HCT116 (cell line): ENCODE measurements at regions not wholly inside any gene's neighbourhood (a gene's known extent, or its start where the extent isn't known, plus 50 kb on each side); places are given as distances from the start of the nearest gene placed in this dataset.

Experiments
- ATAC-seq: fragments of 200-7000 bp; cut with Tn5 transposase; 2 replicates; pipeline ENCODE4 v1.9.1; 2020; ENCODE audit warnings: mild to moderate bottlenecking, moderate library complexity
- BruUV-seq: library from RNA; stranded (reverse); fragments of 400-500 nt; replicated peaks from 2 replicates; lab custom pipeline; 2021; lab: Mats Ljungman, UMichigan
- CTCF ChIA-PET: fragments of 300-600 bp; sonication (Branson Sonifier 250); formaldehyde crosslinking; loops from one replicate; lab custom pipeline; 2021; ENCODE audit warnings: antibody characterized with exemption; lab: Charles Lee
- POLR2A ChIA-PET: fragments of 300-600, 350-600 bp; sonication (Branson Sonifier 250); formaldehyde crosslinking; loops from one replicate; lab custom pipeline; 2021; ENCODE audit warnings: antibody characterized with exemption; lab: Charles Lee
- RAD21 ChIA-PET, 2 experiments: fragments of 300-600 bp; sonication (Branson Sonifier 250); formaldehyde crosslinking; loops; one replicate each; lab custom pipeline; 2023; ENCODE audit warnings: low total read pairs in 2 of 2; ENCODE audit not compliant: uncharacterized antibody in 2 of 2, unreplicated experiment in 2 of 2, low non-redundant PET in 1 of 2; lab: Charles Lee
- DNase-seq: peaks from one replicate; pipeline ENCODE4 v3.0.0-alpha.2; 2010; ENCODE audit warnings: low read depth, low spot score
- H2AFZ ChIP-seq: fragments of 200-600 bp; shearing (Covaris generic), sonication (generic); 2 replicates; pipeline ENCODE4 v1.6.1; 2017; ENCODE audit warnings: low read depth, mixed run types, mixed read lengths, antibody characterized with exemption, low read length; ENCODE audit not compliant: poor library complexity, severe bottlenecking
- H3K27ac ChIP-seq: 2 replicates; pipeline ENCODE4 v1.5.1; 2012; ENCODE audit warnings: low read depth, low read length
- H3K27me3 ChIP-seq: fragments of 200-600 bp; sonication (generic); 2 replicates; pipeline ENCODE4 v1.6.1; 2016; ENCODE audit warnings: mixed run types, low read length, mixed read lengths; ENCODE audit not compliant: insufficient read depth
- H3K36me3 ChIP-seq, 2 experiments: fragments of 200-500 bp in 1 of 2; fragments of 200-600 bp in 1 of 2; sonication (Bioruptor generic) in 1 of 2; sonication (generic) in 1 of 2; 2 replicates each; pipeline versions ENCODE4 v1.5.1 to v1.6.1; 2014 to 2016; ENCODE audit warnings: low read length in 2 of 2, inconsistent platforms in 1 of 2, mixed read lengths in 1 of 2, mixed run types in 1 of 2; ENCODE audit not compliant: insufficient read depth in 2 of 2, control insufficient read depth in 1 of 2
- H3K4me1 ChIP-seq, 2 experiments: fragments of 200-600 bp in 1 of 2; sonication (generic) in 1 of 2; 2 replicates each; pipeline versions ENCODE4 v1.5.1 to v1.6.1; 2012 to 2017; ENCODE audit warnings: low read length in 2 of 2, inconsistent platforms in 1 of 2, mild to moderate bottlenecking in 1 of 2, mixed read lengths in 1 of 2, mixed run types in 1 of 2, moderate library complexity in 1 of 2; ENCODE audit not compliant: insufficient read depth in 2 of 2, control insufficient read depth in 1 of 2
- H3K4me2 ChIP-seq: fragments of 200-600 bp; sonication (generic); 2 replicates; pipeline ENCODE4 v1.6.1; 2017; ENCODE audit warnings: mixed run types, low read length, mixed read lengths
- H3K4me3 ChIP-seq, 2 experiments: fragments of 200-600 bp in 1 of 2; sonication (generic) in 1 of 2; replicated peaks in 1 of 2; 2 replicates each; pipeline ENCODE4 v1.5.1; 2011 to 2016; ENCODE audit warnings: low read length in 2 of 2, control low read depth in 1 of 2, low read depth in 1 of 2, mild to moderate bottlenecking in 1 of 2, mixed read lengths in 1 of 2, mixed run types in 1 of 2
- H3K79me2 ChIP-seq: fragments of 200-600 bp; sonication (generic); 2 replicates; pipeline ENCODE4 v1.6.1; 2017; ENCODE audit warnings: mild to moderate bottlenecking, mixed run types, low read length, moderate library complexity, mixed read lengths; ENCODE audit not compliant: insufficient read depth
- H3K9ac ChIP-seq: fragments of 200-600 bp; sonication (generic); 2 replicates; pipeline ENCODE4 v1.6.1; 2016; ENCODE audit warnings: low read length, mixed read lengths
- H3K9me2 ChIP-seq: fragments of 200-600 bp; sonication (generic), shearing (Covaris generic); 2 replicates; pipeline ENCODE4 v1.6.1; 2017; ENCODE audit warnings: mixed run types, mild to moderate bottlenecking, moderate library complexity; ENCODE audit not compliant: insufficient read depth
- H3K9me3 ChIP-seq, 2 experiments: fragments of 200-500 bp in 1 of 2; fragments of 200-600 bp in 1 of 2; sonication (Bioruptor generic) in 1 of 2; sonication (generic) in 1 of 2; 2 replicates each; pipeline ENCODE4 v1.6.1; 2014 to 2017; ENCODE audit warnings: low read length in 2 of 2, mixed read lengths in 2 of 2, inconsistent platforms in 1 of 2, low read depth in 1 of 2, mild to moderate bottlenecking in 1 of 2, mixed run types in 1 of 2, moderate library complexity in 1 of 2; ENCODE audit not compliant: control insufficient read depth in 1 of 2, insufficient read depth in 1 of 2
- H4K20me1 ChIP-seq: fragments of 200-600 bp; sonication (generic), shearing (Covaris generic); 2 replicates; pipeline ENCODE4 v1.6.1; 2017; ENCODE audit warnings: mixed run types, mild to moderate bottlenecking, moderate library complexity; ENCODE audit not compliant: insufficient read depth
- CBX3 ChIP-seq: IDR thresholded peaks from 2 replicates; pipeline ENCODE4 v1.6.1; 2012; ENCODE audit warnings: low read depth
- CTCF ChIP-seq, 3 experiments: fragments of 200-600 bp in 1 of 3; sonication (generic) in 1 of 3; IDR thresholded peaks in 2 of 3; conservative IDR thresholded peaks in 1 of 3; 2 replicates each; pipeline ENCODE4 v1.5.1; 2012 to 2017; ENCODE audit warnings: low read depth in 2 of 3, low read length in 2 of 3, antibody characterized with exemption in 1 of 3, borderline replicate concordance in 1 of 3, control low read depth in 1 of 3, mild to moderate bottlenecking in 1 of 3, mixed read lengths in 1 of 3, mixed run types in 1 of 3, moderate library complexity in 1 of 3; ENCODE audit not compliant: insufficient read depth in 1 of 3
- EGR1 ChIP-seq: IDR thresholded peaks from 2 replicates; pipeline ENCODE4 v1.6.1; 2012; ENCODE audit warnings: low read depth
- ELF1 ChIP-seq: IDR thresholded peaks from 2 replicates; pipeline ENCODE4 v1.6.1; 2012; ENCODE audit warnings: low read depth, borderline replicate concordance
- EZH2 ChIP-seq: fragments of 200-600 bp; sonication (generic); IDR thresholded peaks from 2 replicates; pipeline ENCODE4 v1.6.1; 2017; ENCODE audit warnings: antibody characterized with exemption, mixed run types
- EZH2phosphoT487 ChIP-seq: fragments of 200-600 bp; IDR thresholded peaks from 2 replicates; pipeline ENCODE4 v1.6.1; 2018; ENCODE audit warnings: antibody characterized with exemption, borderline replicate concordance
- FOSL1 ChIP-seq: IDR thresholded peaks from 2 replicates; pipeline ENCODE4 v1.6.1; 2012; ENCODE audit warnings: low read depth
- JUND ChIP-seq: IDR thresholded peaks from 2 replicates; pipeline ENCODE4 v1.6.1; 2012
- POLR2A ChIP-seq: IDR thresholded peaks from 2 replicates; pipeline ENCODE4 v1.7.0; 2011; ENCODE audit warnings: borderline replicate concordance; ENCODE audit not compliant: insufficient read depth, insufficient read length; ENCODE audit errors: extremely low read depth
- POLR2AphosphoS5 ChIP-seq: IDR thresholded peaks from 2 replicates; pipeline ENCODE4 v1.6.1; 2011; ENCODE audit warnings: mild to moderate bottlenecking, low read depth, low read length, moderate library complexity
- REST ChIP-seq: IDR thresholded peaks from 2 replicates; pipeline ENCODE4 v1.6.1; 2012; ENCODE audit warnings: low read depth
- SIN3A ChIP-seq: IDR thresholded peaks from 2 replicates; pipeline ENCODE4 v1.6.1; 2012; ENCODE audit warnings: low read depth
- SP1 ChIP-seq: IDR thresholded peaks from 2 replicates; pipeline ENCODE4 v1.6.1; 2012; ENCODE audit warnings: low read depth
- SRF ChIP-seq: IDR thresholded peaks from 2 replicates; pipeline ENCODE4 v1.6.1; 2012; ENCODE audit warnings: low read depth
- TCF7L2 ChIP-seq: IDR thresholded peaks from 2 replicates; pipeline ENCODE4 v1.7.0; 2011; ENCODE audit warnings: borderline replicate concordance, inconsistent platforms; ENCODE audit not compliant: insufficient read depth, insufficient read length; ENCODE audit errors: extremely low read depth
- YY1 ChIP-seq: IDR thresholded peaks from 2 replicates; pipeline ENCODE4 v1.6.1; 2011; ENCODE audit warnings: low read length, low read depth, moderate library complexity, mild to moderate bottlenecking; ENCODE audit not compliant: insufficient replicate concordance; ENCODE audit errors: extremely low read depth
- ZFX ChIP-seq: fragments of 450-650 bp; IDR thresholded peaks from 2 replicates; pipeline ENCODE4 v1.6.1; 2017
- ZNF274 ChIP-seq: fragments of 200-500 bp; sonication (Bioruptor generic); IDR thresholded peaks from 2 replicates; pipeline ENCODE4 v1.6.1; 2014; ENCODE audit warnings: mild to moderate bottlenecking, low read depth, low read length, inconsistent platforms
- intact Hi-C: fragments of 100-400 bp; cut with micrococcal nuclease; formaldehyde crosslinking; loops from 2 replicates; pipeline ENCODE4 v1.10.0; 2022
- TF ChIP-seq, protein P1 (sequence below): IDR thresholded peaks from 2 replicates; pipeline ENCODE4 v1.6.1; 2012

DNA sequence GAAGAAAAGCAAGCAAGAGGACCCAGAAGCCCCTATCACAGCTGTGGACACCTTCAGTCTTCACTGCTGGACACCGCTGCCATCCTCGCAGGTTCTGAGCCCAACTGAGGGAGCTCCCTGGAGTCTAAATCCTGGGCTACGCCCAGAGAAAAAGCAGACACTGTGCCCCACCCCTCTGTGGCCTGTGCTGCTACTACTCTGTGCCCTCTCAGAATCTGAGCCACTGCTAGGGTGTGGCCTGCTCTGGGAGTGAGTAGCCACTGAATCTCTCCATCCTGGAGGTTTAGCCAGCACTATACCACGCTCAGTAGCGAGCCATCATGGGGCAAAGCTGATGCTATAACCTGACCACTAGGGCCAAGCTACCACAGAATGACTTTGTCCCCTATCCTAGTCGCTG lies 338.2 kb downstream of the NPR3 start (continued):
- TF ChIP-seq EZH2phosphoT487 = no peak

- no peak overlapping the region; the same call in 1 of the 2 replicates for H3K27ac ChIP-seq
- DNase-seq = peak; percentile 78
- ATAC-seq = peak; percentile 90
- ChIA-PET RAD21 (no interaction called here), POLR2A (no interaction called here), CTCF (no interaction called here)
- H3K9me3 ChIP-seq = no peaks in the 10 kb centered on the region
- intact Hi-C loops = no loop called here
- H3K36me3 ChIP-seq = no peaks in the 10 kb centered on the region
- peak overlapping the region; percentile 77 for H3K4me2 ChIP-seq
- no peaks in the 10 kb centered on the region for H3K27me3 ChIP-seq
- H3K4me1 ChIP-seq = peaks cover 9 to 34% of the 10 kb centered on the region in 2 experiments; a peak in 3 of 4 replicates
- TF ChIP-seq EGR1 = no peak
- no peak for TF ChIP-seq SIN3A
- TF ChIP-seq TCF7L2 = peak; percentile 22
- TF ChIP-seq JUND = peak; percentile 84
- TF ChIP-seq ZFX = no peak
- TF ChIP-seq POLR2AphosphoS5 = no peak
- no peak for TF ChIP-seq EZH2phosphoT487
- TF ChIP-seq FOSL1 = peak; percentile 84
- no peak for TF ChIP-seq EZH2
- TF ChIP-seq SP1 = peak; percentile 78
- peak; percentile 21; the same call in 1 of the 2 replicates for TF ChIP-seq CBX3
- no peak for TF ChIP-seq ZNF274
- TF ChIP-seq REST = no peak
- TF ChIP-seq ELF1 = no peak
- no peak for TF ChIP-seq SRF
- TF ChIP-seq, protein P1, sequence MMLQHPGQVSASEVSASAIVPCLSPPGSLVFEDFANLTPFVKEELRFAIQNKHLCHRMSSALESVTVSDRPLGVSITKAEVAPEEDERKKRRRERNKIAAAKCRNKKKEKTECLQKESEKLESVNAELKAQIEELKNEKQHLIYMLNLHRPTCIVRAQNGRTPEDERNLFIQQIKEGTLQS = no peak
- no peak for TF ChIP-seq POLR2A
- TF ChIP-seq YY1 = no peak
- TF ChIP-seq CTCF (IDR thresholded peaks at IDR 0.05 in 2 of 3, conservative IDR thresholded peaks at IDR 0.05 in 1 of 3; ENCODE audit: borderline replicate concordance in 1 of 3, insufficient read depth in 1 of 3, low read depth in 2 of 3, low read length in 2 of 3) = no peak
- peak overlapping the region; percentile 38 for H3K9ac ChIP-seq
- H3K9me2 ChIP-seq = no peaks in the 10 kb centered on the region
- peak overlapping the region; percentile 41 to 53; a peak in 3 of 4 replicates for H3K4me3 ChIP-seq
- H4K20me1 ChIP-seq = no peaks in the 10 kb centered on the region
- peak overlapping the region; percentile 62 for H2AFZ ChIP-seq
- BruUV-seq = no TSS peak
- H3K79me2 ChIP-seq = no peaks in the 10 kb centered on the region
Measured at GRCh38 chr5:33049842-33050241, 338.7 kb downstream of the NPR3 start.
